Suprapubic skin (tissue), 4 donors: ENCODE measurements at regions not wholly inside any gene's neighbourhood (a gene's known extent, or its start where the extent isn't known, plus 50 kb on each side); places are given as distances from the start of the nearest gene placed in this dataset.
A peak's percentile ranks its signal among the peaks of the same experiment; 100 is the strongest.
"Not testable (repeated sequence)": the region's sequence is repeated elsewhere in the genome, so short reads cannot be mapped to it uniquely, and the experiment has no call there.

Experiments
- DNase-seq, 2 donors: peaks; one replicate each; pipeline ENCODE4 v3.0.0-alpha.2; 2019; ENCODE audit warnings: low spot score in 2 of 2
- H3K27ac ChIP-seq: fragments of 200-600 bp; sonication (generic); one replicate; pipeline ENCODE4 v1.5.1; 2019
- H3K27me3 ChIP-seq: fragments of 200-600 bp; sonication (generic); one replicate; pipeline ENCODE4 v1.5.1; 2019
- H3K36me3 ChIP-seq: fragments of 200-600 bp; sonication (generic); one replicate; pipeline ENCODE4 v1.5.1; 2019
- H3K4me1 ChIP-seq: fragments of 200-600 bp; sonication (generic); one replicate; pipeline ENCODE4 v1.5.1; 2019
- H3K4me3 ChIP-seq: fragments of 200-600 bp; sonication (generic); one replicate; pipeline ENCODE4 v1.5.1; 2019; ENCODE audit warnings: mild to moderate bottlenecking
- H3K9me3 ChIP-seq: fragments of 200-600 bp; sonication (generic); one replicate; pipeline ENCODE4 v1.5.1; 2019
- CTCF ChIP-seq, 2 donors: fragments of 200-600 bp in 1 of 2; fragments of 450-650 bp in 1 of 2; sonication (generic) in 1 of 2; IDR thresholded peaks; one replicate each; pipeline ENCODE4 v1.5.1; 2016 to 2019; ENCODE audit warnings: antibody characterized with exemption in 2 of 2, mild to moderate bottlenecking in 1 of 2, moderate library complexity in 1 of 2
- EP300 ChIP-seq: sonication (generic); formaldehyde crosslinking; IDR thresholded peaks from one replicate; pipeline ENCODE4 v1.6.1; 2017; ENCODE audit warnings: antibody characterized with exemption
- POLR2A ChIP-seq, 2 donors: fragments of 450-650 bp; IDR thresholded peaks; one replicate each; pipeline ENCODE4 v1.6.1; 2017; ENCODE audit warnings: antibody characterized with exemption in 2 of 2, mild to moderate bottlenecking in 2 of 2, moderate library complexity in 2 of 2
- POLR2AphosphoS5 ChIP-seq, 3 donors: sonication (generic); formaldehyde crosslinking; IDR thresholded peaks; one replicate each; pipeline ENCODE4 v1.6.1; 2017; ENCODE audit warnings: antibody characterized with exemption in 3 of 3
- WGBS: methylation state at CpG from one replicate; pipeline ENCODE4 v1.1.5; 2018; 5-methylcytosine and 5-hydroxymethylcytosine counted together

GRCh38 chr6:27188061-27188884 lies 59.2 kb upstream of the PRSS16 start:
- Histone ChIP-seq H3K27ac (peak overlapping the region; percentile 66), H3K27me3 (no peaks in the 10 kb centered on the region), H3K9me3 (no peaks in the 10 kb centered on the region), H3K4me1 (peaks cover 11% of the 10 kb centered on the region), H3K36me3 (no peaks in the 10 kb centered on the region), H3K4me3 (peak overlapping the region; percentile 69)
- no peak for TF ChIP-seq POLR2AphosphoS5 (IDR thresholded peaks at IDR 0.05)
- TF ChIP-seq POLR2A (IDR thresholded peaks at IDR 0.05), result no peak
- TF ChIP-seq CTCF (IDR thresholded peaks at IDR 0.05), result no peak
- no peak for TF ChIP-seq EP300
- no peak for DNase-seq
- under 1% methylated on average over 30 of the region's 33 CpGs for WGBS

GRCh38 chr6:27188885-27189418 lies 58.5 kb upstream of the PRSS16 start:
- peaks cover 11% of the 10 kb centered on the region for H3K4me1 ChIP-seq
- H3K27me3 ChIP-seq, result no peaks in the 10 kb centered on the region
- WGBS, result 20% methylated on average over 10 of the region's 10 CpGs
- peak overlapping the region; percentile 69 for H3K4me3 ChIP-seq
- DNase-seq, result no peak
- no peak for TF ChIP-seq EP300
- no peak for TF ChIP-seq POLR2A (IDR thresholded peaks at IDR 0.05)
- no peak for TF ChIP-seq POLR2AphosphoS5 (IDR thresholded peaks at IDR 0.05)
- TF ChIP-seq CTCF (IDR thresholded peaks at IDR 0.05), result peak; percentile 31 to 62
- no peaks in the 10 kb centered on the region for H3K36me3 ChIP-seq
- peak overlapping the region; percentile 66 for H3K27ac ChIP-seq
- no peaks in the 10 kb centered on the region for H3K9me3 ChIP-seq

- Histone ChIP-seq H3K4me3 (no peak overlapping the region), H3K9me3 (no peaks in the 10 kb centered on the region), H3K36me3 (no peaks in the 10 kb centered on the region), H3K27ac (no peak overlapping the region), H3K27me3 (no peaks in the 10 kb centered on the region), H3K4me1 (peaks cover 11% of the 10 kb centered on the region)
- no peak for DNase-seq
- WGBS, result 91% methylated on average over 5 of the region's 5 CpGs
- TF ChIP-seq POLR2AphosphoS5 (IDR thresholded peaks at IDR 0.05) (no peak), POLR2A (IDR thresholded peaks at IDR 0.05) (no peak), EP300 (no peak), CTCF (IDR thresholded peaks at IDR 0.05) (no peak)
Observed at GRCh38 chr6:27190126-27190525, 57.4 kb upstream of the PRSS16 start.

GRCh38 chr6:27194453-27194852 lies 53.0 kb upstream of the PRSS16 start:
- not testable (repeated sequence) for DNase-seq, H3K27ac ChIP-seq, H3K9me3 ChIP-seq, H3K4me1 ChIP-seq, H3K4me3 ChIP-seq, H3K27me3 ChIP-seq, H3K36me3 ChIP-seq
- 47% methylated on average over 4 of the region's 4 CpGs for WGBS

- WGBS, result 72% methylated on average over 3 of the region's 3 CpGs
- H3K27ac ChIP-seq, H3K27me3 ChIP-seq, H3K4me1 ChIP-seq, H3K4me3 ChIP-seq, H3K9me3 ChIP-seq, DNase-seq, H3K36me3 ChIP-seq: not testable (repeated sequence)
Observed at GRCh38 chr6:27195547-27195946, 52.0 kb upstream of the PRSS16 start.
